Spleen (tissue), 7 donors: ENCODE measurements at regions not wholly inside any gene's neighbourhood (a gene's known extent, or its start where the extent isn't known, plus 50 kb on each side); places are given as distances from the start of the nearest gene placed in this dataset.

ENCODE experiments used
- CTCF ChIP-seq, 11 experiments: fragments of 200-600 bp in 7 of 11; fragments of 450-650 bp in 4 of 11; sonication (generic) in 4 of 11; IDR thresholded peaks in 8 of 11; conservative IDR thresholded peaks in 3 of 11; 1 replicate in 7 of 11; 2 replicates in 4 of 11; pipeline versions ENCODE4 v1.4.0 to v1.8.0; 2016 to 2021; ENCODE audit warnings: antibody characterized with exemption in 11 of 11, inconsistent platforms in 4 of 11, mild to moderate bottlenecking in 1 of 11
- POLR2AphosphoS5 ChIP-seq, 3 donors: sonication (generic); formaldehyde crosslinking; IDR thresholded peaks; one replicate each; pipeline ENCODE4 v1.5.1; 2017; ENCODE audit warnings: antibody characterized with exemption in 3 of 3
- donor health status: DM: no; HTN: no; CAD: no; lungs with moderate emphysema.
- donor health status: DM: no; HTN: no; CAD: no.
- donor health status: DM: no; HTN: no; CAD: no.

GRCh38 chr15:29461877-29462276 is 192.3 kb upstream of the NSMCE3 start:
- TF ChIP-seq CTCF (IDR thresholded peaks at IDR 0.05 in 8 of 11, conservative IDR thresholded peaks at IDR 0.05 in 3 of 11) (no peak), POLR2AphosphoS5 (IDR thresholded peaks at IDR 0.05) (no peak)
